Esophagus muscularis mucosa (tissue), 4 donors: ENCODE measurements at regions not wholly inside any gene's neighbourhood (a gene's known extent, or its start where the extent isn't known, plus 50 kb on each side); places are given as distances from the start of the nearest gene placed in this dataset.

ENCODE experiments used
- DNase-seq: peaks from one replicate; pipeline ENCODE4 v3.0.0-alpha.2; 2017; ENCODE audit errors: extremely low spot score
- H3K27ac ChIP-seq, 4 donors: fragments of 200-600 bp; sonication (generic); replicated peaks in 1 of 4; 1 replicate in 3 of 4; 2 replicates in 1 of 4; pipeline ENCODE4 v1.5.1; 2016 to 2019; ENCODE audit warnings: mild to moderate bottlenecking in 1 of 4
- H3K27me3 ChIP-seq, 4 donors: fragments of 200-600 bp; sonication (generic); one replicate each; pipeline versions ENCODE4 v1.5.1 to v1.6.0; 2016 to 2019
- H3K36me3 ChIP-seq, 4 donors: fragments of 200-600 bp; sonication (generic); one replicate each; pipeline ENCODE4 v1.5.1; 2016 to 2019
- H3K4me1 ChIP-seq, 4 donors: fragments of 200-600 bp; sonication (generic); one replicate each; pipeline ENCODE4 v1.5.1; 2016 to 2019
- H3K4me3 ChIP-seq, 4 donors: fragments of 200-600 bp; sonication (generic); 1 replicate in 2 of 4; 2 replicates in 2 of 4; pipeline ENCODE4 v1.5.1; 2016 to 2019; ENCODE audit warnings: mild to moderate bottlenecking in 4 of 4, moderate library complexity in 1 of 4
- H3K9me3 ChIP-seq, 4 donors: fragments of 200-600 bp; sonication (generic); 1 replicate in 3 of 4; 2 replicates in 1 of 4; pipeline ENCODE4 v1.5.1; 2016 to 2019
- EP300 ChIP-seq: sonication (generic); formaldehyde crosslinking; IDR thresholded peaks from one replicate; pipeline ENCODE4 v1.6.1; 2017; ENCODE audit warnings: antibody characterized with exemption
- POLR2A ChIP-seq: fragments of 450-650 bp; IDR thresholded peaks from one replicate; pipeline ENCODE4 v1.6.1; 2017; ENCODE audit warnings: antibody characterized with exemption, moderate library complexity, mild to moderate bottlenecking, low read depth
- POLR2AphosphoS5 ChIP-seq, 2 donors: sonication (generic); formaldehyde crosslinking; IDR thresholded peaks; one replicate each; pipeline ENCODE4 v1.6.1; 2017; ENCODE audit warnings: antibody characterized with exemption in 2 of 2
- WGBS: methylation state at CpG from one replicate; pipeline ENCODE4 v1.1.5; 2018; 5-methylcytosine and 5-hydroxymethylcytosine counted together
- intact Hi-C: fragments of 100-400 bp; cut with DNase I; formaldehyde crosslinking; loops from one replicate; pipeline ENCODE4 v1.15.1; 2023
- TF ChIP-seq, protein P1 (sequence below), 3 experiments: fragments of 200-600 bp in 2 of 3; fragments of 450-650 bp in 1 of 3; sonication (generic) in 2 of 3; IDR thresholded peaks; one replicate each; pipeline ENCODE4 v1.5.1; 2017 to 2019; ENCODE audit warnings: antibody characterized with exemption in 3 of 3, mild to moderate bottlenecking in 2 of 3, moderate library complexity in 1 of 3

DNA sequence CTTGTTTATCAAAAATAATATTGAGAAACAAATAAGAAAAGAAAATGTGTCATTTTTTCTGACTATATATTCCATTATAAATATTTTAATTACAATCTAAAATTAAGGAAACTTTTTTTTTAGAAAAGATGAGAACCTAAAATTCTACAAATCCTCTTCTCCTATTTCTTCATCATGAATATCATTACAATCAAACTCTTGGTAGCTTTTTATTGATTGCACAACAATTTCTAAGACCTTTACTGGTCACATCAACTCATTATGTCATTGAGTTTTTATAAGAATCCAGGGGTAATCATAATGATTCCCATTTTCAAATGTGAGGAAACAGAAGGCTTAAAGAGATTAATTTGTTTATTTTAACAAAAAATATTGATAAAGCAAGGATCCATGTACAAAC lies 841.0 kb downstream of the FRK start:
- no peak for DNase-seq
- intact Hi-C loops: no loop called here
- no peaks in the 10 kb centered on the region for H3K36me3 ChIP-seq
- no peaks in the 10 kb centered on the region for H3K27me3 ChIP-seq
- H3K4me3 ChIP-seq: no peak overlapping the region
- H3K27ac ChIP-seq: no peak overlapping the region
- H3K4me1 ChIP-seq: no peaks in the 10 kb centered on the region
- no peak for TF ChIP-seq POLR2A
- TF ChIP-seq EP300: no peak
- TF ChIP-seq POLR2AphosphoS5 (IDR thresholded peaks at IDR 0.05): no peak
- TF ChIP-seq, protein P1, sequence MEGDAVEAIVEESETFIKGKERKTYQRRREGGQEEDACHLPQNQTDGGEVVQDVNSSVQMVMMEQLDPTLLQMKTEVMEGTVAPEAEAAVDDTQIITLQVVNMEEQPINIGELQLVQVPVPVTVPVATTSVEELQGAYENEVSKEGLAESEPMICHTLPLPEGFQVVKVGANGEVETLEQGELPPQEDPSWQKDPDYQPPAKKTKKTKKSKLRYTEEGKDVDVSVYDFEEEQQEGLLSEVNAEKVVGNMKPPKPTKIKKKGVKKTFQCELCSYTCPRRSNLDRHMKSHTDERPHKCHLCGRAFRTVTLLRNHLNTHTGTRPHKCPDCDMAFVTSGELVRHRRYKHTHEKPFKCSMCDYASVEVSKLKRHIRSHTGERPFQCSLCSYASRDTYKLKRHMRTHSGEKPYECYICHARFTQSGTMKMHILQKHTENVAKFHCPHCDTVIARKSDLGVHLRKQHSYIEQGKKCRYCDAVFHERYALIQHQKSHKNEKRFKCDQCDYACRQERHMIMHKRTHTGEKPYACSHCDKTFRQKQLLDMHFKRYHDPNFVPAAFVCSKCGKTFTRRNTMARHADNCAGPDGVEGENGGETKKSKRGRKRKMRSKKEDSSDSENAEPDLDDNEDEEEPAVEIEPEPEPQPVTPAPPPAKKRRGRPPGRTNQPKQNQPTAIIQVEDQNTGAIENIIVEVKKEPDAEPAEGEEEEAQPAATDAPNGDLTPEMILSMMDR (IDR thresholded peaks at IDR 0.05): no peak
- peaks cover 0 to 10% (median 0%) of the 10 kb centered on the region in 4 donors for H3K9me3 ChIP-seq

- no peaks in the 10 kb centered on the region for H3K27me3 ChIP-seq
- no peak overlapping the region for H3K4me3 ChIP-seq
- no peak overlapping the region for H3K27ac ChIP-seq
- TF ChIP-seq POLR2AphosphoS5 (IDR thresholded peaks at IDR 0.05) (no peak), POLR2A (no peak), EP300 (no peak)
- TF ChIP-seq, protein P1 (IDR thresholded peaks at IDR 0.05): no peak
- 88% methylated on average over 5 of the region's 5 CpGs for WGBS
- no peaks in the 10 kb centered on the region for H3K36me3 ChIP-seq
- H3K9me3 ChIP-seq: peaks cover 0 to under 1% (median 0%) of the 10 kb centered on the region in 4 donors
- intact Hi-C loops: no loop called here
- DNase-seq: no peak
- no peaks in the 10 kb centered on the region for H3K4me1 ChIP-seq
Measured at GRCh38 chr6:115216835-115217234, 843.9 kb downstream of the FRK start.

DNA sequence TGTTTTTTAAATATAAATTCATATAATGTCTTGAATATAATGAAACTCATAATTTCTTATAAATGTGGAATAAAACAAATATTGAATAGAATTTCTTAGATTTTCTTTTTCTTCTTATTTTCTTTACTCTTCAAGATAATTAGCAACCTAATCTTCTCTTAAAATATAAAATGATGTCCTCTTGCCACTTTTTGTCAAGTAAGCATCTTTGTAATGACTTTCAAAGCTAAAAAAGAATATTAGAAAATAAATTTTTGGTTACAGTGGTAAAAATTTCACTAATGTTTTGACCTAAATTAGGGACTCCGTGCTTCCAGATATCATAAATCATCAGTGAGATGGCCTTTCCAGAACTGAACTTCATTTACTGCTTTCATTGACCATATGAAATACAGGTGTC lies 846.4 kb downstream of the FRK start:
- Histone ChIP-seq H3K27me3 (no peaks in the 10 kb centered on the region), H3K36me3 (no peaks in the 10 kb centered on the region), H3K4me1 (no peaks in the 10 kb centered on the region), H3K9me3 (no peaks in the 10 kb centered on the region), H3K27ac (no peak overlapping the region), H3K4me3 (no peak overlapping the region)
- DNase-seq: no peak
- WGBS: 38% methylated on average over 1 of the region's 1 CpG
- TF ChIP-seq POLR2AphosphoS5 (IDR thresholded peaks at IDR 0.05) (no peak), POLR2A (no peak), EP300 (no peak)
- TF ChIP-seq, protein P1 (IDR thresholded peaks at IDR 0.05): no peak
- intact Hi-C loops: no loop called here

- intact Hi-C loops: no loop called here
- no peak for DNase-seq
- Histone ChIP-seq H3K27ac (no peak overlapping the region), H3K36me3 (no peaks in the 10 kb centered on the region), H3K9me3 (no peaks in the 10 kb centered on the region), H3K27me3 (no peaks in the 10 kb centered on the region), H3K4me3 (no peak overlapping the region), H3K4me1 (no peaks in the 10 kb centered on the region)
- no peak for TF ChIP-seq POLR2A
- TF ChIP-seq, protein P1 (IDR thresholded peaks at IDR 0.05): no peak
- no peak for TF ChIP-seq POLR2AphosphoS5 (IDR thresholded peaks at IDR 0.05)
- TF ChIP-seq EP300: no peak
- 47% methylated on average over 4 of the region's 4 CpGs for WGBS
Measured at GRCh38 chr6:115203381-115203780, 857.3 kb downstream of the FRK start.

DNA sequence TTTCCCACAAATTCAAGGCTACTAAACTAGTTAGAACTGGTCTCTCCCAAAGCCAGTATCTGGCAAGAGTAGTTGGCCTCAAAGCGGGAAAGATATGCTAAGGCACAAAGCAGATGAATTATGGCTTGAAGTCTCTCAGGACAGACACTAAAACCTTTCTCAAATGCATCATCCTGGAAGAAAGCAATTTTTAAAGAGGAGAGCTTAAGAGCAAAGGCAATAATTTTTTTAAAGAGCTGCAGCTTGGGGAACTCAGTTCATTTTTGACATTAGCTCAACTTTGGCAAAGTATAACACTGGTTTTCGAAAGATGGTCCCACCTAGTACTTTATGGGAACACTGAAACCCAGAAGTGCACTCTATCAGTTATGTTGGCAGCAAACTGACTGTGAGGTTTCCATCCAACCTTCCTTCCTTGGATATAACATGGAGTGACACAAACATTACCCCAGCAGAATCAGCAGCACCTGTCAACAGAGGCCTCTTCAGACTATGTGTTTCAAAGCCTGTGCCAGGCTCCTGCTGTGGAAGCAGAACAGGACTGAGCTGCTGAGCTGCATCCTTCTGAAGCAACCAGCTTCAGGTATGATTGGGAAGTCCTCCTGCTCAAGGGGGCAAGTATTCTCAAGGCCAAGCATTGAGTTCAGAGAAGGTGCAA lies 852.3 kb upstream of the HS3ST5 start:
- no peak for DNase-seq
- no peak overlapping the region for H3K27ac ChIP-seq
- H3K4me1 ChIP-seq: no peaks in the 10 kb centered on the region
- H3K9me3 ChIP-seq: no peaks in the 10 kb centered on the region
- no peaks in the 10 kb centered on the region for H3K27me3 ChIP-seq
- WGBS: 73% methylated on average over 2 of the region's 2 CpGs
- H3K4me3 ChIP-seq: no peak overlapping the region
- TF ChIP-seq POLR2AphosphoS5 (IDR thresholded peaks at IDR 0.05) (no peak), POLR2A (no peak), EP300 (no peak)
- TF ChIP-seq, protein P1 (IDR thresholded peaks at IDR 0.05): no peak
- H3K36me3 ChIP-seq: no peaks in the 10 kb centered on the region
- intact Hi-C loops: no loop called here
